ENCODE measurements at regions not wholly inside any gene's neighbourhood (a gene's known extent, or its start where the extent isn't known, plus 50 kb on each side); places are given as distances from the start of the nearest gene placed in this dataset.

GRCh38 chr13:108561149-108561548 is 68.3 kb upstream of the MYO16 start:
- TF ChIP-seq ELF4 (IDR thresholded peaks at IDR 0.05) (no peak), BHLHE40 (IDR thresholded peaks at IDR 0.05; ENCODE audit: borderline replicate concordance) (no peak)
